ENCODE measurements at regions not wholly inside any gene's neighbourhood (a gene's known extent, or its start where the extent isn't known, plus 50 kb on each side); places are given as distances from the start of the nearest gene placed in this dataset.
A peak's percentile ranks its signal among the peaks of the same experiment; 100 is the strongest.

- Histone ChIP-seq H3K36me3 (no peaks in the 10 kb centered on the region), H3K4me1 (no peaks in the 10 kb centered on the region), H3K4me3 (no peak overlapping the region), H3K27me3 (ENCODE audit: low read depth) (no peaks in the 10 kb centered on the region), H3K27ac (no peak overlapping the region), H3K9me3 (no peaks in the 10 kb centered on the region)
- TF ChIP-seq, protein P1, sequence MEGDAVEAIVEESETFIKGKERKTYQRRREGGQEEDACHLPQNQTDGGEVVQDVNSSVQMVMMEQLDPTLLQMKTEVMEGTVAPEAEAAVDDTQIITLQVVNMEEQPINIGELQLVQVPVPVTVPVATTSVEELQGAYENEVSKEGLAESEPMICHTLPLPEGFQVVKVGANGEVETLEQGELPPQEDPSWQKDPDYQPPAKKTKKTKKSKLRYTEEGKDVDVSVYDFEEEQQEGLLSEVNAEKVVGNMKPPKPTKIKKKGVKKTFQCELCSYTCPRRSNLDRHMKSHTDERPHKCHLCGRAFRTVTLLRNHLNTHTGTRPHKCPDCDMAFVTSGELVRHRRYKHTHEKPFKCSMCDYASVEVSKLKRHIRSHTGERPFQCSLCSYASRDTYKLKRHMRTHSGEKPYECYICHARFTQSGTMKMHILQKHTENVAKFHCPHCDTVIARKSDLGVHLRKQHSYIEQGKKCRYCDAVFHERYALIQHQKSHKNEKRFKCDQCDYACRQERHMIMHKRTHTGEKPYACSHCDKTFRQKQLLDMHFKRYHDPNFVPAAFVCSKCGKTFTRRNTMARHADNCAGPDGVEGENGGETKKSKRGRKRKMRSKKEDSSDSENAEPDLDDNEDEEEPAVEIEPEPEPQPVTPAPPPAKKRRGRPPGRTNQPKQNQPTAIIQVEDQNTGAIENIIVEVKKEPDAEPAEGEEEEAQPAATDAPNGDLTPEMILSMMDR (IDR thresholded peaks at IDR 0.05) = no peak
- ATAC-seq (no peak), DNase-seq (no peak)
- intact Hi-C loops (cut with DNase I) = no loop called here
Measured at GRCh38 chr5:57675236-57675635, 192.6 kb upstream of the ACTBL2 start.

DNA sequence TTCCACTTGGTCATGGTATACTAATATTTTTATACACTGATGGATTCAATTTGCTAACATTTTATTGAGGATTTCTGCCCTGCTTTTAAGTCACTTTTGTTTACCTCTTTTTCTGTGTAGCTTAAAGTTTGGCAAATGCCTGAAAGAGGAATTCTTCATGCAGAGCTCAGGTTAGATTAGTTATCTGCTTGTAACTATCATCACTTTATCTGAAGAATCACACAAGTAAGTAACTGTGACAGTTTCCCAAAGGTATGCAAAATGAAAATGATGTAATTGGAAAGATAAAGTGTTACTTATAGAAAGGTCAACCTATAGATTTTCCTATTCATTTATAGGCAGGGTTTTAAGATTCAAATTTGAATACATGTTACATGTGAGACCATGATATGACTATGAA, 188.8 kb upstream of the ACTBL2 start:
- no peak overlapping the region for H3K4me3 ChIP-seq
- H3K27ac ChIP-seq = no peak overlapping the region
- intact Hi-C loops (cut with DNase I) = no loop called here
- TF ChIP-seq, protein P1 (IDR thresholded peaks at IDR 0.05) = no peak
- H3K27me3 ChIP-seq (ENCODE audit: low read depth) = no peaks in the 10 kb centered on the region
- no peak for ATAC-seq
- H3K9me3 ChIP-seq = no peaks in the 10 kb centered on the region
- no peaks in the 10 kb centered on the region for H3K36me3 ChIP-seq
- DNase-seq = no peak
- no peaks in the 10 kb centered on the region for H3K4me1 ChIP-seq

DNA sequence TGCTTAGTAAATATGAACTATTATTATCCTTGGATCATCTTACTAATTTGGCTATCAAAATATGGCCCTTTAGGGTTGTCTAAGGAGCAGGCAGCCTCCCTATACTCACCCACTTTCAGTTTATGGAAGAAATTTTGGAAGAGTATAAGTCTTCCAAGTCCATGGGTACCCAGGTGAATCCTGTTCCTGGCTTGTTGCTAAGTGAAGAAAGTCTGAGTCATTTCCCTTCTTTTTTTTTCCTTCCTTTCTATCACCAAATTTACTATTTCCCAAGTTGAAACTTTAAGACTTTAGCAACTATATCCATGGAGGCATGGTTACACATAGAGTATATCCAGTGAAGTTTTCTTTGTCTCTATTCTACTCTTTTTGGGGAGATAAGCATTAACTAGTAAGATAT, 184.0 kb upstream of the ACTBL2 start:
- Histone ChIP-seq H3K4me1 (no peaks in the 10 kb centered on the region), H3K4me3 (no peak overlapping the region), H3K9me3 (no peaks in the 10 kb centered on the region), H3K27ac (no peak overlapping the region), H3K27me3 (ENCODE audit: low read depth) (no peaks in the 10 kb centered on the region), H3K36me3 (no peaks in the 10 kb centered on the region)
- intact Hi-C loops (cut with DNase I) = no loop called here
- DNase-seq (no peak), ATAC-seq (no peak)
- TF ChIP-seq, protein P1 (IDR thresholded peaks at IDR 0.05) = no peak

DNA sequence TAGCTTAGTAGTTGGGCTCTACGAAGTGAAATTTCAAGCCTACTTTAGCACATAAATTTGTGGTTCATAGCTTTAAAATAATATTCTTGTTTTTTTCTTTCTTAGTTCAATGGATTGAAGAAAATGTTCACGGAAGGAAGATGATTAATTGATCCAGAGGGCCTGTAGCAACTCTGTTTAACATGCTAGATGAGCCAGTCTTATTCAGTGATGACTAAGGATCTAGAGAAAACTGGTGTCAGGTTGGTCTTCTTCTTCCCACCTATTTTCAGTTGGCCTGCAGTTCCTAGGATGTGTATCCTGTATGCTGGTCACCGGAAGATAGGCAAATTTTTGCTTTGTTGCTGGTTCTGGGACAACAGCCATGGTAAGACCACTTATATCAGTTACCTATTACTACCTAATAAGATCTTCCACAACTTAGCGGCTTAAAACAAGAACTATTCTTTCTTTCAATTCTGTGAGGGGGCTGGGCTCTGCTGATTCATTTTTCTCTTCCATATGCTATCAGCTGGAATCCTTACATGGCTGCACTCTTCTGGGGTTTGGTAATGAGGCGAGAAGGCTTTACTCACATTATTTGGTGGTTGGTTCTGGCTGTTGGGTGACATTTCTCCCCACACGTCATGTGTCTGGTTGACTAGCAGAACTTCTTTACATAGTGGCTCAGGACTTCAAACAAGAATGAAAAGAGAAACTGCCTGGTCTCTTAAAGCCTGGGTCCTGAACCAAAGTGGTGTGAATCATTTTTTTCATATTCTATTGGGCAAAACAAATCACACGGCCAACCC, 182.7 kb upstream of the ACTBL2 start:
- DNase-seq (no peak), ATAC-seq (no peak)
- H3K36me3 ChIP-seq = no peaks in the 10 kb centered on the region
- H3K27ac ChIP-seq = no peak overlapping the region
- TF ChIP-seq, protein P1 (IDR thresholded peaks at IDR 0.05) = no peak
- no peak overlapping the region for H3K4me3 ChIP-seq
- no peaks in the 10 kb centered on the region for H3K27me3 ChIP-seq (ENCODE audit: low read depth)
- intact Hi-C loops (cut with DNase I) = no loop called here
- H3K9me3 ChIP-seq = no peaks in the 10 kb centered on the region
- no peaks in the 10 kb centered on the region for H3K4me1 ChIP-seq

DNA sequence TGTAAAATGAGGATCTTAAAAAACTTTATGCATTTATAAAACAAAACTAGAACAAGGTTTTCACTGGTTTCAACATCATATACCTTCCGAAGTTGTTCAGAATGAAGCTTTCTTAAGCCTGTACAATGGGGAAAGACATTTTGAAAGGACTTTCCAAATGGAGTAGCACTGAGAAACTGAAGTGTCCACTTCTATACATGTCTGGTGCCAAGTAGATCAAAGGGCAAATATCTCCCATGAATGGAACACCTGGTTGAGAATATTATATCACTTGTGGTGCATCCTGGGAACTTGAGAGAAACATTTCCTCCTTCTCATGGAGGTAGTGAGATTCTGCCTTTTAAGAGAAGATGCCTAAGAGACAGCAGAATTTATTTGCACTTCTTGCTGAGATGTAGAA, 182.1 kb upstream of the ACTBL2 start:
- Histone ChIP-seq H3K9me3 (no peaks in the 10 kb centered on the region), H3K36me3 (no peaks in the 10 kb centered on the region), H3K4me1 (no peaks in the 10 kb centered on the region), H3K27me3 (ENCODE audit: low read depth) (no peaks in the 10 kb centered on the region), H3K4me3 (no peak overlapping the region), H3K27ac (no peak overlapping the region)
- intact Hi-C loops (cut with DNase I) = no loop called here
- ATAC-seq = peak in 1 of 2 donors; percentile 54
- TF ChIP-seq, protein P1 (IDR thresholded peaks at IDR 0.05) = no peak
- DNase-seq = no peak

Measured in lower lobe of right lung (tissue), 2 donors.